Forelimb muscle (tissue), 1 donor: ENCODE measurements at regions not wholly inside any gene's neighbourhood (a gene's known extent, or its start where the extent isn't known, plus 50 kb on each side); places are given as distances from the start of the nearest gene placed in this dataset.
A peak's percentile ranks its signal among the peaks of the same experiment; 100 is the strongest.

Source experiments
- DNase-seq: peaks from one replicate; pipeline ENCODE4 v3.0.0-alpha.2; 2013; ENCODE audit warnings: low read depth

- DNase-seq, result no peak
These were observed 196.7 kb upstream of the TBX20 start for GRCh38 chr7:35450456-35451214.

- DNase-seq, result no peak
These were observed 194.6 kb upstream of the TBX20 start for GRCh38 chr7:35448486-35448885.

DNA sequence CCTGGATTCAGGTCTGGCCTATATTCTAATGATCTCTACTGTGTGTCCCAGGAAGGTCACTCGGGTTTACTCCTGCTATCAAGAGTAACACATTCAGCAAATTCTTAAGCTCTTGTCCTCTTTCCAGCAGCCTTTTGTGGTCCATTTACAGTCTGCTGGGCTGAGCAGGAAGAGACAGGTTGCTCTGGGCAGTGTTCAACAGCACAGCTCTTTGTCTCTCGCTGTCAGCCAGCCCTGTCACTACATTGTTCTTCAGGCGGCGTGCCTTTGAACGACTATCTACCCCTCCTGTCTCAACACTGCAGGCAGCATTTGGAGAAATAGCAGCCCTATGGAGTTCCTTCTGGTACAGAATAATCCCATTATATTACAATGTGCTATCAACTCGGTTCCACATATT is 192.2 kb upstream of the TBX20 start:
- no peak for DNase-seq

DNA sequence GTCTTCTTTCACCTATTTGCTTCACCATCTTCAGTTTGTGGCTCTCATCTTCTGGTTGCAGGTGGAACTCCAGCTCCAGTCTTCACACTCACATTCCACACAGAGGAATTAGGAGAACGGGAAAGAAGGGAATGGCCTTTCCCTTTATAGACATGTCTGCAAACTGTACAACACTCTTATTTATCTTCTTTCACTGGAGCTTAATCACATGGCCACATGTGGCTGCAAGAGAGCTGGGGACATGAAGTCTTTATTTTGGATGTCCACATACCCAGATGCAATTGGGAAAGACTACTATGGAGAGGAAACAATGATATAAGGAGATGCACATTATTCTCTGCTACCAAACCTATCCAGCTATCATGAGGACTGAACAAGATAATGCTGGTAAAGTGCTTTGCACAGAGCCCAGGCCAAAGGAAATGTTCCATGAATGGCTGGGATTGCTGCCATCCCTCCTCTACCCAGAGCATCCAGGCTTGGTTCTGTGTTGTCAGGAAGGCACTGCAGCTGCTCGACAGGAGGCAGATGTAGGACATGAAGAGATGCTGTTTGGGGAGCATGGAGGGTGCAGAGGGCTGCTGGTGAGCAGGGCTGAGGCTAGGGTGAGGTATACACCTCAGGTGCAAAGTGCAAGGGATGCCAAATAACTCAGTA is 183.8 kb upstream of the TBX20 start:
- no peak for DNase-seq

- DNase-seq, result no peak
These were observed 182.6 kb upstream of the TBX20 start for GRCh38 chr7:35436452-35436851.

DNA sequence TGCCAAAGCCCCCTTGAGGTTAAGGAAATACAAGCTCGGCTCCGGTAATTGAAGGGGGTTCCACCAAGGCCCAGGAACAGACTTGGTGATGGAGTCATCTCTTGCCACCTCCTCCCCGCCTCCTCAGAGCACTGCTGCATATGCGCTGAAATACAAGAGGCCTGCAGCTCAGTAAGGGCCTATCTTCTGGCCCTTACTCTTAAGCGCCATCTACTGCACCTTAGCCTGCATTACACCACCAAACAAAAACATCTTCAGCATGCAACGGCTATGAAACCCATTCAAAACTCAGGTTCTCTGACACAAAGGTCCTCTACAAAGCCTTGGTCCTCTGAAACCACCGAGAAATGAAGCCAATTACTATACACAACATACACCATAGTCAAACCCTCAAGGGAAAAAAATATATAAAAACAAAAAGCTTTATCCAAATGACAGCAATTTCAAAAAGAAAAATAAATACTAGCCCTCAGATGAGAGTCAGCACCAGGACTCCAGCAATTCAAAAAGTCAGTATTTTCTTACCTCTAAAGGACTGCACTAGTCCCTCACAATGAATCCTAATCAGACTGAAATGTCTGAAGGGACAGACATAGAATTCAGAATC is 176.8 kb upstream of the TBX20 start:
- no peak for DNase-seq

DNA sequence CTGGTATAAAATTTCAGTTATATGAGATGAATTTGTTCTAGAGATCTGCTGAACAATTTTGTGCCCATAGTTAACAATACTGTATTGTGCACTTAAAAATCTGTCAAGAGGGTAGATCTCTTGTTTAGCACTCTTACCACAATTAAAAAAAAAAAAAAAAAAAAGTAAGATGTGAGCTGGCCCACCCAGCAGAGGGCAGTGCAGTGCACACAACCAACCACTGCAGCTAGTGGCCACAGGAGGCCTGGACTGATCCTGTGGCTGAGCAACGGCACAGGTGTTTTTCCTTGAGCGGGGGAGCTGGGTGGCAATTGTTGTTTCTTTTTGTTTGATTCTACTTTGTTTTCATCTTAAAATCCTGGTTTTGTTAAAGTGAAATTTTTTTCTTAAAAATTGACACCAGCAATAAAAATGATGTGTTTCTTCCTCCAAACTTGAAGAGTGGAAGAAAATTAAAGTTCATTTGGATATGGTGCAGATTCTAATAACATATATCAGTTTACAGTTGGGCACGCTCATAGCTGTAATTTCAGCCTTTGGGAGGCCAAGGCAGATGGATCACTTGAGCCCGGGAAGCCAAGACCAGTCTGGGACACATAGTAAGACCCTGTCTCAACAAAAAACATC is 171.1 kb upstream of the TBX20 start:
- peak; percentile 4 for DNase-seq

DNA sequence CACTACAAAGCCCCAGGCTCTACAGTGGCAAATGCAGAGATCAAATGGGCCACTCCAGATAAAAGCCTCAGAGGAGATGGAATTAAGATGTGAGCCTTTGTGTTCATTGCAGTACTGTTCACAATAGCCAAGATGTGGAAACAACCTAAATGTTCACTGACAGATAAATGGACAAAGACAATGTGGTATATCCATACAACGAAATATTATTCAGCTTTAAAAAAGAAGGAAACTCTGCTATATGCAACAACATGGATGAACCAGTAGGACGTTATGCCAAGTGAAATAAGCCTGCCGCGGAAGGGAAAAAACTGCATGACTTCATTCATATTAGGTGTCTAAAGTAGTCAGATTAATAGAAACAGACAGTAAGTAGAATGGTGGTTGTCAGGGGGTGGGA is 170.5 kb upstream of the TBX20 start:
- DNase-seq, result no peak

GRCh38 chr7:35422715-35423114 is 168.8 kb upstream of the TBX20 start:
- DNase-seq, result no peak

DNA sequence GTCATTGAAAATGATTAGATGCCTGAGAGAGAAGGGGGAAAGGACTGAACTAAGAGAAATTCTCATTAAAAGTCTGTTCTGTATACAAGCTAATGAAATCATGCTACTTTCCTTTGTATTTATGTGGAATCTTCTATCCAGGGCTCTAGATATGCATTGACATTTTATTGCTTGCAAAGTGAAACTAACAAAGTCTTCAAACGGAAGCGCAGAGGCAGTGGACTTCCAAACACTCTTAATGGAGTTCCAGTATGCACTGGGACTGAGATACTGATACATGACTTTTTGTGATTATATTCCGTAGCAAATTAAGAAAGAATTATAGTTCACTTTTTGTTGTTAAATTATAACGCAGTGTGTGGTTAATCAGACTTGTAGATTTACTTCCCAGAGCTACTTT is 166.8 kb upstream of the TBX20 start:
- no peak for DNase-seq

DNA sequence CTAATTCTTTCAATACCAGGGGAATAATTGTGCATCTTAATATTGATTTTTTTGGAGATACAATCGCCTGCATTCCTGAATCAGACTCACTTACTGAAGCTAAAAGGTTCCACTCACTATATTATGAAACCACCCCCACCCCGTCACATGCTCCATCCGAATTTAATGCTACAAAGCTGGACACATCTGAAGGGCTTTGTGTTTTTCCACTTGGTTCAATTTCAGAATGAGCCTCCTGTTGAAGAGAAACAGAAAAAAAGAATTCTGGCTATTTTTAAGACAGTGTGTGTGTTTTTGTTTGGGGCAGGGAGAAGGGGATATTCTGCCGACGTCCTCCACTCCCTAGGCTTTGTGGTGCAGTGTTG is 165.5 kb upstream of the TBX20 start:
- no peak for DNase-seq

- no peak for DNase-seq
These were observed 165.0 kb upstream of the TBX20 start for GRCh38 chr7:35418716-35419390.

DNA sequence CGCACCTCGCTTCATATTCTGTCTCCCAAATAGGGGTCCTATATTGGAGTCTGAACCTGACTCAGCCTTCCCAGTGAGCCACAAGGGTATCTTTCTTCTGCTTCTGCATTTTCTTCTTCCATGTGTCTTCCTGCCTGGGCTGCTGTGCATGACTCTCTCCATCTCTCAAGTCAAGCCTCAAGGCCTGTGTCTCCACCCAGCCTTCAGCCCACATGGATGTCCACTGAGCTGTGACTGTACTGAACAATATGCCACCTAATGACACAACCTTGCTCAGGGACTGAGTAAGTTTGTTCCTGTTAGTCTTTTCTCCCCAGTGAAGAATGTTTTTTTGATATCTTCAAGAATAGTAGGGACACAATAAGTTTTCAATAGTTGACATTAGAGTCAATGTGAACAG is 162.7 kb upstream of the TBX20 start:
- no peak for DNase-seq

GRCh38 chr7:35415411-35415822 is 161.5 kb upstream of the TBX20 start:
- DNase-seq, result no peak

DNA sequence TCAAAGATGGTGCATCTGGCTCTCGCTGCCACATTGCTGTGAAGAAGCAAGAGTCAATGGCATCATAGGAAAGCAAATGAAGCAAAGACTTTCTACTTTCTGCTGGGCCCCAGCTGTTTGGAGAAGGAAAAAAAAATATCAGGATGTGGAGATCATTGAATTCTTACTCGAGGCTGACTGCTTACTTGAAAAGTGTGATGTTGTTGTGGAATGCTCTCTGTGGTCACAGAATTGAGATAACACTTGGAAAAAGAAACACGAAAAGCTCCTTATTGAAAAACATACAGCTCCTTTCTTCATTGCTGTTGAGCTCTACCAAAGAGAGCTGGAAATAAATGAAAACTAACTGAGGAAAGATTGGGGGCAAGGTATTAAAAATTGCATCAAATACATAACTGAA is 157.4 kb upstream of the TBX20 start:
- no peak for DNase-seq

GRCh38 chr7:35405461-35405860 is 151.6 kb upstream of the TBX20 start:
- DNase-seq, result no peak

DNA sequence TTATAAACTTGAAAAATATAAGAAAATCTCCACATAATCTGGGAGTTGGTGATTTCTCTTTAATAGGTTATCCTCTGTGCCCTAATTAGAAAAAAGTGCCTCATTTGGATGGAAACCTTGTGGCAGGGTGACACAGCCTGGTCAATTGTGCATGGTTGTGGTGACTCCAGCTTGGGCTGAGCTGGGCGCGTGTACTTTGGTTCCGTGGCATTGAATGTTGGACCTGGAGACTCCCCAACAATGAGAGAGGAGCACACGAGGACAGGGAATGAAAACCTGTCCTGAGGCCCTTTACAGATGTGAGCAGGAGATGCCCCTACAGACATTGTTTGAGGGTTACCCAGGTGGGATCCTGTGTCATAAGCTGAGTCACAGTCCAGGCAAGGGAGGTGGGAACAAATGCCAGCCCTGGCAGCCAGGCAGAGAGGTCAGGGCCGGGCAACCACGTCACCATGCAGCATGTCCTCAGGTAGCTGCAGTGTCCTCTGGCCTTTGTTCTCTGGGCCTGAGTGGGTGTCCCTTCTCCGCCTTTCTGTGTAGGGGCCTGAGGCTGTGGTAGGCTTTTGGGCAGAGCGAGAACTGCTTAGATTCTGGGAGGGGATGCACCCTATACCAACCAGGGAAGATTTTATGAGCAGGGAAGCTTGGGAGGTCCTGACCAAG is 147.4 kb upstream of the TBX20 start:
- no peak for DNase-seq

DNA sequence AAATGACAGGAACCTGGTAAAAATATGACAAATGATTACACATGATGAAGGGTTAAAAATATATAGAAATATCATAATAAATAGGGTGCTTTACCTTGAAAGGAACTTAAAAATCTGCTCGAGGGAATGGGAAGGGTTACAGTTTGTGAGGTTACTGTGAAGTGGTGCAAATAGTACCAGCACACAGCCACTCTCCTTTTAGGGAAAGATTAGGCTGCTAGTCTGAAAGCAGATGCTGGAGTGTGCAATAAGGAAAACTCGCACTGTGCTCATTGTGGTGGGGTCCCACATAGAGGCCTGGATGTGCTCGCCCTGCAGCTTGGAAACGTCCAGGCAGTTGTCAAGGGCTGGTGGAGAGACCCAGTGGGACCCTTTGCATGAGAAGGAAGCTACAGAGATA is 145.9 kb upstream of the TBX20 start:
- no peak for DNase-seq

DNA sequence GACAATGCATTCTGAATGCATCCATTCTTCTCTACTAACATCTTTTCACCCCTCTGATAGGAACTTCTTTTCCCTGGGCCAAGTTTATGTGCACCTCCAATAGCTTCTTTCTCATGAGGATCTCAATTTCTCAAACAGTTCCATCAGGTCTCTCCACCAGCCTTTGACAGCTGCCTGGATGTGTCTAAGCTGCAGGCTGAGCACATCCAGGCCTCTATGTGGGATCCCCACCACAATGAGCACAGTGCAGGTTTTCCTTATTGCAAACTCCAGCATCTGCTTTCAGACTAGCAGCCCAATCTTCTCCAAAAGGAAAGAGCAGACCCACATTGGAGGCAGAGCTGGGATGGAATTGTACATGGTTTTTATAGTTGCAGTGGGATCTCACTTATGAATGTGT is 145.3 kb upstream of the TBX20 start:
- no peak for DNase-seq

GRCh38 chr7:35398518-35398917 is 144.6 kb upstream of the TBX20 start:
- DNase-seq, result no peak

GRCh38 chr7:35390146-35390545 is 136.2 kb upstream of the TBX20 start:
- DNase-seq, result no peak

GRCh38 chr7:35389636-35390035 is 135.7 kb upstream of the TBX20 start:
- no peak for DNase-seq
